Suppressor macrophage treated with lipopolysaccharide for 1 hour (primary cell): ENCODE measurements at regions not wholly inside any gene's neighbourhood (a gene's known extent, or its start where the extent isn't known, plus 50 kb on each side); places are given as distances from the start of the nearest gene placed in this dataset.
"Not testable (repeated sequence)": the region's sequence is repeated elsewhere in the genome, so short reads cannot be mapped to it uniquely, and the experiment has no call there.

Source experiments
- DNase-seq, 3 donors: peaks; one replicate each; pipeline ENCODE4 v3.0.0-alpha.2; 2020 to 2022

DNA sequence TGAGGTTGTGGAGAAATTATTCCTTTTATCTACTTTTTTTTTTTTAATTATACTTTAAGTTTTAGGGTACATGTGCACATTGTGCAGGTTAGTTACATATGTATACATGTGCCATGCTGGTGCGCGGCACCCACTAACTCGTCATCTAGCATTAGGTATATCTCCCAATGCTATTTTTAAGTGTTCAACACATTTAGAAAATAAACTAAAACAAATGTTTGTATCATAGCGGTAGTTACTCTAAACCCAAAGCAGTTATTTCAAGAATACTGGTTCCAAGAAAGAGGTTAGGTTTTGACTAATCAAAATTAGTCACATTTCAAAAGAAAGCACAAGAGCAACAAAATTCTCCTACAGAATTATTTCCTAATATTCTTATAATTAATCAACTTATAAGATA, 119.5 kb upstream of the SEM1 start:
- DNase-seq = not testable (repeated sequence)

- DNase-seq = no peak
Measured at GRCh38 chr7:96831446-96831845, 121.8 kb upstream of the SEM1 start.

GRCh38 chr7:96832092-96832662, 122.5 kb upstream of the SEM1 start:
- no peak for DNase-seq

DNA sequence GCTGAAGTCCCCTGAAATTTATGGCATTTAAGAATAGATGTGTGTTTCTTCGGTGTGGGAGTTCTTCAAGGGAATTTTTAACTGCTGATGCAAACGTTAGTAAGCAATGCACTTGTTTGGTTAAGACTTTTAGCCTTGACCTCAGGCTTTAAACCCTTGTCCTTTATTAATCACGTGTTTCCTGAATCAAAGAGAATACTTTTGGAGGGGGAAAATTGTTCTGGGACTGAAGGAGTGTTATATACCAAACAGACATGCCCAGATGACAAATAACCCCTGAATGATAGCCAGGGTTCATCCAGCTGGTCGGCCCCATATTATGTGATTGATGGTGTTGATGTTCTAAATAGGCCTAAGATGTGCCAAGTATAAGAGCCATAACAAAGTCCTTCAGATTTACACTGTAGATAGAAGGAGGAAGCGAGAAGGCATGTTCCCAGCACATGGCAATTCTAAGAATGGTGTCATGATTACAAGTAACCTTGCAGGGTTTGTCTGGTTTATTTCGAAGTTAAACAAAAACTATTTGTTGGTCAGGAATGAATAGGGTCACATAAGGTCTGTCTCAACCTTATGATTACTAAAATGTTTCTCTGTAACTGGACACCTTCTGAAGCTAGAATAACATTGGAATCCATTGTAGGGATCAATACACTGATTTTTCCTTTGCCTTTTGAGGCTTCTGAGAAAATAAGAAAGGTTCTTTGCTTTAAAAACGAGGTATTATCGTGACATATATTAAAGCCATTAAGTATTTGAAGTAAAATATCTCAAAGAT, 124.2 kb upstream of the SEM1 start:
- no peak for DNase-seq

DNA sequence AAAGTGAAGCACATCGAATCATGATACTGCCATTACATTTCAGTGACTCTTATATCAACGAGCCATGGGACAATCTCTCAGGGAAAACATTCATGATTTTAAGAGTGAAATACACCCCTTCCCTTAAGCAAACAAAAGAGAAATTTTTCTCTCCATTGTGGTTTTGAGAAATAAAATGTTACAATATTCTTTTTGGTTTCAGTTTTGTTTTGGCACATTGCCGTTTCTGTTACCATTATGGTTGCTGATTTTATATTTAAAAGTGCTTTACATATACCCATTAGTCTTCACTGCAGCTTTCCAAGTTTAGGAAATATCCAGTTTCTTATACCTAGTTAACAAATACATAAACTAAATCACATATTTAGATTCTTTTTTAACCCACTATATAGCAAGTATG, 126.8 kb upstream of the SEM1 start:
- peak in 2 of 3 donors; percentile 2 to 23 for DNase-seq

DNA sequence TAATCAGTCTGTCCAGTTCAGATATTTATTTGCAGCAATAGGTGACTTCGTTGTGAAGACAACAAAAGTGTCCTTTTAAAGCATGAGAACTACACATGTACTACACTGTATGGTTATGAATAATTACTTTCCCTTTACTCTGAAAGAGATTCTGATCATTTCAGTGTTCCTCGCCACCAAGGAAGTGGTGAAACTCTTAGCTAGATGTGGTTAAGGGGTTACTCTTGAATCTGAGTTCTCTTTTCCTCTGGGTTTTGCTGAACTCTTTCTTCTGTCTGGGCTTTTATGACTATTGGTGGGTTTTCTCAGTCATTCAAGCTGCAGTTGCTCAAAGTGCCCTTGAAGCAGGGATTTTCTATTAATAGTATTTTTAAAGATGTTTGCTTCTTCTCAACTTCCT, 127.9 kb upstream of the SEM1 start:
- peak; percentile 17 to 66 (median 46) for DNase-seq

GRCh38 chr7:96838481-96838880, 128.8 kb upstream of the SEM1 start:
- DNase-seq = no peak

GRCh38 chr7:96855139-96855538, 145.5 kb upstream of the SEM1 start:
- no peak for DNase-seq

DNA sequence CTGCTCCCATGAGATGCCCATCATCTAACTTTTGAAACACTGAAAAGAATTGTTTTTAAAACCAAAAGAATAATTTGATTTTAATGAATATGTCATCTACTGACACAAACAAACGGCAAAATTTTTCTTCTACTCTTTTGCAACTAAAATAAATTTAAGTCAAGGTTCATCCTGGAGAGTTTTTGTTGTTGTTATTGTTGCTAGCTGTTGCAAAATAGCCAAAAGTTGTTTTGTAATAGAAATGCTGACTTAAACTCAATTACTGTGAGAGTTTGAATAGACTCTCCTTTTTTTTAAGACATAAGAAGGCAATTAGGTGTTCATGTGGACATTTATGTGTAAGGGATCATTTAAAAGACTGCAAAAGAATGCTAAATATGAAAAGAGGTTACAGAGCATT, 146.0 kb upstream of the SEM1 start:
- no peak for DNase-seq

GRCh38 chr7:96869538-96869937, 135.8 kb upstream of the DLX6 start:
- DNase-seq = no peak

DNA sequence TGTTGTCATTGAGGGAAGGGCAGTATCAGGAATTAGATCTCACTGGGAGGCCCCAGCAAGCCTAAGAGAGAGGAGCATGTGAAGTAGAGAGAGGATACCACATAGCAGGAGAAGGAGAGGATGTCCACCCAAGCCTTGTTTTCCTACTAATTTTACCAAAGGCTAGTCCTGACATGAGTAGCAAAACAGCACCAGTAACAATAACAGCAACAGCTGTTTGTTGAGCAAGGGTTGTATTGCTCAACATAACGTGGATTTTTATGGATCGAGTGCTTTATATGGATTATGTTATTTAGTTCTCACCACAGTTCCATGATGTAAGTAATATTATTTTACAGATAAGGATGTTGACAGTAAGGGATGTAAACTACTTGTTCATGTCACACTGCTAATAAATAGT, 135.2 kb upstream of the DLX6 start:
- DNase-seq = no peak

- no peak for DNase-seq
Measured at GRCh38 chr7:96870934-96871333, 134.4 kb upstream of the DLX6 start.

- DNase-seq = no peak
Measured at GRCh38 chr7:96887426-96887825, 117.9 kb upstream of the DLX6 start.

- no peak for DNase-seq
Measured at GRCh38 chr7:96899108-96899507, 106.2 kb upstream of the DLX6 start.

- DNase-seq = no peak
Measured at GRCh38 chr7:96901822-96902445, 103.4 kb upstream of the DLX6 start.

DNA sequence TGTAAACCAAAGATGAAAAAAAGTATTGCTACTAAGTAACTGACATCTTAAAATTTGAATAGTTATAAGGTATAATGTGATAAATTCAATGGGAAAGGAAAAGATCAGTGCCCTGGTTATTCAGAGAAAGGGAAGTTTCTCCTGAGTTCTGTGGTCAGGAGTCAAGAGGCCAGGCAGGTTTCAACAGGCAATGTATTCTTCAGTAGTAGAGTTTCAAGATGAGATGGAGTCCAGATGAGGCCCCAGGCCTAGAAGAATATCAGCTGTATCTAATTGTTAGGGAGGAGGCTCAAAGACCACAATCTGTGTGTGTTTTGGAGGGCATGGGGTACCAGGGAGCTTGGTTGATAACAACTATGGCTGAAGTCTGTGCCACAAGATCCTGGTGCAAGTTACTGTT, 101.4 kb upstream of the DLX6 start:
- no peak for DNase-seq

GRCh38 chr7:96910486-96910885, 94.9 kb upstream of the DLX6 start:
- no peak for DNase-seq

GRCh38 chr7:96915029-96915428, 90.3 kb upstream of the DLX6 start:
- no peak for DNase-seq

GRCh38 chr7:96920064-96920463, 85.3 kb upstream of the DLX6 start:
- no peak for DNase-seq

- no peak for DNase-seq
Measured at GRCh38 chr7:96920713-96921112, 84.6 kb upstream of the DLX6 start.

DNA sequence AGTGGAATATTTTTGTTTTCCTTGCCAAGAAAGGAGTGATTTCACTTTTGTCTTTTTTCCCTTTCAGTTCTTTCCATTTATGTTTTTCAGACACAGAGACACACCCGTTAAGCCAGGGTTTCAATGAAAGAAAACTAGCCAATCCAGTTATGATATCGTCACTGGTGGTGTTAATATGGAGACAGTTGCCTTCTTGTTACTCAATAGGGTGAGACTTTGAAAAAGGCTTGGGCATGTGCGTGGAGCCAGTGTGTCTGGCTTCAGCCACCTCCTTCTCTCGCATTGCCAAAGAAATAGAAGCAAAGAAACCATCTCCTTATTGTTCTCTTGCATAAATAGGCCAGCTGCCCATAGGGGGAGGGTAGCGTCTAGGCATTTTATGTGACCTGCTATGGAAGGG, 84.1 kb upstream of the DLX6 start:
- no peak for DNase-seq

GRCh38 chr7:96921771-96922170, 83.6 kb upstream of the DLX6 start:
- DNase-seq = no peak

DNA sequence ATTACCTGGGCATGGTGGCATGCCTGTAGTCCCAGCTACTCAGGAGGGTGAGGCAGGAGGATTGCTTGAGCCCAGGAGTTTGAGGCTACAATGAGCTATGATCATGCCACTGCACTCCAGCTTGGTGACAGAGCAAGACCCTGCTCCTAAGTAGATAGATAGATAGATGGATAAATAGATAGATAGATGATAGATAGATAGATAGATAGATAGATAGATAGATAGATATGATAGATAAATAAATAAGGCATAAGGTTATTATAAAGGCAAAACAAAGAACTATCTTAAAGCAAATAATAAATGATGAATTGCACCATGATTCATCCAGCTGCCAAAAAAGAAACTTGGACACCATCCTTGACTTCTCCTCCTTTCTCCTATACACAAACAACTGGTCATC, 82.0 kb upstream of the DLX6 start:
- DNase-seq = not testable (repeated sequence)

GRCh38 chr7:96927131-96927530, 78.2 kb upstream of the DLX6 start:
- DNase-seq = no peak
